DMS 273 (cell line): ENCODE measurements at regions not wholly inside any gene's neighbourhood (a gene's known extent, or its start where the extent isn't known, plus 50 kb on each side); places are given as distances from the start of the nearest gene placed in this dataset.
"Not testable (repeated sequence)": the region's sequence is repeated elsewhere in the genome, so short reads cannot be mapped to it uniquely, and the experiment has no call there.

ENCODE experiments used
- DNase-seq: peaks from one replicate; lab custom pipeline; 2025; ENCODE audit not compliant: unreplicated experiment; lab: John Stamatoyannopoulos, UW

- no peak for DNase-seq
These were observed 290.0 kb downstream of the S1PR1 start for GRCh38 chr1:101526813-101527212.

- DNase-seq = no peak
These were observed 295.6 kb downstream of the S1PR1 start for GRCh38 chr1:101532377-101532776.

DNA sequence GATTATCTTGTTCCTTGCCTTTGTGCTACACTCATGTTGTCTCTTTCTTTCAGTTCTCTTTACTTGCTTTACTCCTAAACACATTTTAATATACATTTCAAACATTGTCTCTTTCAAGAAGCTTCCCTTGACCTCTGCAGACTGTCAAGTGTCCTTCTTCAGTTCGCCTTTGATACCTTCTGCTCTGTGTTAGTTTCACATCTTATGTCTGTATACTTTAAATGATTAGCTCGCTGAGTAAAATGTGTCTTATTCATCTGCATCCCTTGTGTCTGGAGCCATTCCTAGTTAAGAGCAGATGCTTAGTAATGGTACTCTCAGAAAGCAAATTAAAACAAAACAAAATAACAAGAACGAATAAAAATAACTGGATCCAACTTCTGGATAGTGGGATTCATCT lies 303.3 kb downstream of the S1PR1 start:
- DNase-seq = no peak

- no peak for DNase-seq
These were observed 310.1 kb downstream of the S1PR1 start for GRCh38 chr1:101546885-101547284.

DNA sequence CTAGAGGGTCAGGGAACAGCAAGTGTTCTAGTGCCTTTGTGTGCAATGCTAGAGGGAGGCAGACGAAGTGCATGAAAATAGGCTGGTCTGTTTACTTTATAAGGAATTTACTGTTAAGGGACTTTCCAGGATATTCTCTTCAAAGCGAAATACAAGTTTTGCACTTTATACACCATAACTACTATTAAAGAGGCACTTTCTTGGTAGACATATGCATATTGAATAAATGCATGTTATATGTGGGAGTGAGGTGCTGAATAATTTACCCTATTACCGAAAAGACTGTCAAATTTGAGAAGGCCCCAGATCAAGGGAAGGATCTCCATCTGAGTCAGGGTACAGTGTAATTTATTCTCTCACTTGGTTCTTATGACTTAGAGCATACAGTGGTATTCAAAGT lies 310.5 kb downstream of the S1PR1 start:
- DNase-seq = no peak

GRCh38 chr1:101548376-101548775 lies 311.6 kb downstream of the S1PR1 start:
- no peak for DNase-seq

- no peak for DNase-seq
These were observed 313.8 kb downstream of the S1PR1 start for GRCh38 chr1:101550581-101550980.

GRCh38 chr1:101566883-101567538 lies 330.2 kb downstream of the S1PR1 start:
- no peak for DNase-seq

DNA sequence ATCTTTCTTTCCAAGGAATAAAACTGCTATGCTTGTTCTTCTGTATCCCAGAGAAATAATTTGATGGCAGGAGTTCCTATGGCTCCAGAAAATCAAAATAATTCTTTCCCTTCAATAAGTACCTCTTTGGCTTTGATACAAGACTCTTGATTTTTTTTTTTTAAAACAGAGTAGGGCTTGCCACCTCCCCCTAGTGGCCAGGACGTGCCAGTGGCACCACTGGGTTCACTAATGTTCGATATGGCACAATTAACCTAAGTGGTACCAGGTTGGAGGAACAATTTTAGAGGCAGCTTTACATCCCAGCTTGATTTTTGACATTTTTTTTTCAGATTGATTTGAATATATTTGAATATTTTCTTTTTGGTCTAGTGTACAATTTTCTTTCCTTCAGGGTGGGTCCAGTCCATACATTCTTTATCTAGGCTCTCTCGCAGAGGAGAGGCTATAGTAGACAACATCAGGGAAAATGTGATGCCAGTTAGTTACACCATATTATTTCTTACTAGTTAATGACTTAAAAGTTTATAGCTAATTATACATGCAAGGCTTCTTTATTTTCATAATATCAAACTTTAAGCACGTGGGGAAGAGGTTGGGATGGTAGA lies 330.9 kb downstream of the S1PR1 start:
- peak; percentile 68 for DNase-seq

- no peak for DNase-seq
These were observed 350.9 kb downstream of the S1PR1 start for GRCh38 chr1:101587741-101588140.

DNA sequence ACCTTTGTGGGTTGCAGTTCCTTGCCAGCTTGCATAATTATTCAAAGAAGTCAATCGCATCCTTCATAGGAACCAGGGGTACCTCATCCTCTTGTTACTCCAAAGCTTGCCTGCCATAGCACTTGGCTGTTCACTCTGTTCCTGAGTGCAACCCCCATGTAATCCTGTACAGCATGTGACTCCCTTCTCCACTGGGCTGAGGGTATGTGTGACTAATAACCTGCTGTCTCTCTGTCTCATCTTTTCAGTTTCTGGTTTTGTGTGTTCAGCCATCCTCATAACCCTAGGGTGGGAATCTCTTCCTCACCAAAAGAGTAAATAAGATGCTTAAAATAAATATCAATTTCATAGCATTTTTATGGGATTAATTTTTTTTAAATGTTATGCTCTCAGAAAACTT lies 351.9 kb downstream of the S1PR1 start:
- no peak for DNase-seq

- DNase-seq = no peak
These were observed 356.0 kb downstream of the S1PR1 start for GRCh38 chr1:101592845-101593244.

DNA sequence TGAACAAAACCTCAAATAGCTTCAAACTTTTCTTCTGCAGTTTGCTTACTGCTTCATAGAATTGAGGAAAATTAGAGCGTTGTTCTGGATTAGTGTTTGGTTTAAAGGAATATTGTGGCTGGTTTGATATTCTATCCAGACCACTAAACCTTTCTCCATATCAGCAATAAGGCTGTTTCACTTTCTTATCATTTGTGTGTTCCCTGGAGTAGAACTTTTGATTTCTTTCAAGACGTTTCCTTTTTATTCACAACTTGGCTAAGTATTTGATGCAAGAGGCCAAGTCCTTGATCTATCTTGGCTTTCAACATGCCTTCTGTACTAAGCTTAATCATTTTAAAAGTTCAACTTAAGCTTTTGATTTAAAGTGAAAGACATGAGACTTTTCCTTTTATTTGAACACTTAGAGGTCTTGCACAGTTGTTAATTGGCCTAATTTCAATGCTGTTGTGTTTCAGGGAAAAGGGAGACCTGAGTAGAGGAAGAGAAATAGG lies 359.1 kb downstream of the S1PR1 start:
- DNase-seq = no peak

GRCh38 chr1:101600615-101601014 lies 363.8 kb downstream of the S1PR1 start:
- not testable (repeated sequence) for DNase-seq

- no peak for DNase-seq
These were observed 366.9 kb downstream of the S1PR1 start for GRCh38 chr1:101603726-101604125.

DNA sequence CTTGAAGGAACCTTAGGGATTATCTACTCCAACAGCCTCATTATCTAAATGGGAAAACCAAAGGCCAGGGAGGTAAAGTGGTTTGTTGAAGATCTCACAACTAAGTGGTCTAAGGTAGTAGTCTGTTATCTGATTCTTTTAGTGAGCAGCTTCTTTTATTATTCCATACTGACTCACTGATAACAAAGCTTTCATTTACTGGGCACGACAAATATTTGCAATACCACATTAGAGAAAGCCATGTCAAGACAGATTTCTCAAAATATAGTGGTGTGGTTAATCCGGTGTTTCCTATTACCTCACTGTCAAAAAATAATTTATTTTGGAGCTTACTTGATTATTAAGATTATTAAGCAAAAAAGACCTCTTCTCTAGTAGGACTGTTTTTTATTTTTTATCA lies 369.1 kb downstream of the S1PR1 start:
- DNase-seq = no peak

DNA sequence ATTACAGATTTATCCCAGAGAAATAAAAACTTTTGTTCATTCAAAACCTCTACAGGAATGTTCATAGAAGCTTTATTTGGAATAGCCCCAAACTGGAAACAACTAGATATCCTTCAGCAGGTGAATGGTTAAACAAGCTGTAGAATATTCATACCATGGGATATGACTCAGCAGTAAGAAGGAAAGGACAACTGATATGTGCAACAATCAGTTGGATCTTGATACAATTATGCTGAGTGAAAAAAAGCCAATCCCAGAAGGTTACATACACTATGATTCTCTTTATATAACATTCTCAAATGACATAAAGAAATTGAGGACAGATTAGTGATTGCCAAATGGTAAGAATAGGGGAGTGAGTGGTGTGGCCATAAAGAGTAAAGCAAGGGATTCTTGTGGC lies 376.7 kb downstream of the S1PR1 start:
- DNase-seq = no peak

DNA sequence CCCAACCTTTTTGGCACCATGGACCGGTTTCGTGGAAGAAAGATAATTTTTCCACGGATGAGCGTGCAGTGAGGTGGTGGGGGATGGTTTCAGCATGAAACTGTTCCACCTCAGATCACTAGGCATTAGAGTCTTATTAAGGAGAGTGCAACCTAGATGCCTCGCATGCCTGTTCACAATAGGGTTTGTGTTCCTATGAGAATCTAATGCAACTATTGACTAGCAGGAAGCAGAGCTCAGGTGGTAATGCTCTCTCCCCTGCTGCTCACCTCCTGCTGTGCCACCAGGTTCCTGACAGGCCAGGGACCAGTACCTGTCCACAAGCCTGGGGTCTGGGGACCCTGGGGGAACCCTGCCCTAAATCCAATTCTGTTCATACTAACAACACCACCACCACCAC lies 377.8 kb downstream of the OLFM3 start:
- no peak for DNase-seq

DNA sequence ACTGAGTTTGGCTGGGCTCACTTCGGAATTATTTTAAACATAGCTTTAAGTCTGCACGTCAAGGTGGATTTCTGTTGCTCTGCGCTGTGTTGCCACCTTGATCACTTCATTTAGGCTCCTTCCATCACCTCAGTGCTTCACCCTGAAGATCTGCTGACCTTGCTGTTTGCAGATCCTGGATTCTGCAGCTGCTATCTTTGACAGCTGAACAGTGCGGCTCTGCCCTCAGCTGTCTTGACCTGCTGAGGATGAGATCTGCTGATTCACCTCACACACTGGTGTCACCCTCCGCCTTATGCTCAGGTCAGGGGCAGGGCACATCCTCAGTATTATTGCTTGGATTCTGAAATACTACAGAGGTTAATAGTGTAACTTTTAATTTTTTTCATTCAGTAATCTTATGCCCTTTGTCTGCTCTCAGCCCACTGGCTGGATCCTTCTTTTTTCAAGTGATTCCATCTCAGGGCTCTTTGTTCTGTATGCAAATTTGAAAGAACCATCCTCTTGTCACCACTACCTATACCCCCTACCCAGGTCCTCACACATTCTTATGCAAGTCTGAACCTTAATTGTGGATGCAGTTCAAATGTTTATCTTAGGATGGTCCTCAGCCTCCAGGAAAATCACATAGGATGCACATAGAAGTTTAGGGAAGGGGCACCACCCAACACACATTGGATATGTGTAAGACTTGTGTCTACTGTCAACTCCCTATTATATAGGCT lies 364.0 kb downstream of the OLFM3 start:
- no peak for DNase-seq

DNA sequence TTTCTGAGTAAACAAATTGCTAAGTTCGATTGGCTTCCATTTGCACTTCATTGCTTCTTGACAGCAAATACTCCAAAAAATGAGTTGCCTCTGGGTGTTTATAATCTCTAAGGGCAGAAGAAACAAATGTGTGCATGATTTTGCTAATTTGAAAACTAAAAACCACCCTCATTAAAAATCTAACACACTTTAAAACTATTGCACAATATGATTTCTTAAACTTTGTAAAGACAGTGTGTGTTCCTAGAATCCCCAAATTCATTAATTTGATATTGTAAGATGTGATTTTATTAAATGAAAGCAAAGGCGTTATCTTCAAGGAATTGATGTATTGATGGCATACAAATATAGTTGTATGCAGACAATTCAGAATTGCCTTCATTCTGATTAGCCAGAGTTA lies 350.9 kb downstream of the OLFM3 start:
- DNase-seq = no peak

DNA sequence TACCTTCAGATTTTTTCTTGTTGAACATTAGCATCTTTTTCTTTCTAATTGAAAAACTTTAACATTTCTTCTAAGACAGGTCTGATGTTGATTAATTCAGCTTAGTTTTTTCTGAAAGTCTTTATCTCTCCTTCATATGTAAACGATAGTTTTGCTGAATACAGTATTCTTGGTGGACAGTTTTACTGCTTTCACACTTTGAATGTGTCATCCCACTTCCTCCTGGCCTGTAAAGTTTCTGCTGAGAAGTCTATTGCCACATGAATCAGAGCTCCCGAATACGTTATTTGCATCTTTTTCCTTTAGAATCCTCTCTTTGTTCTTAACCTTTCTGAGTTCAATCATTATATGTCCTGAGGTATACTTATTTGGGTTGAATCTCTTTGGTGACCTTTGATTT lies 344.2 kb downstream of the OLFM3 start:
- no peak for DNase-seq

DNA sequence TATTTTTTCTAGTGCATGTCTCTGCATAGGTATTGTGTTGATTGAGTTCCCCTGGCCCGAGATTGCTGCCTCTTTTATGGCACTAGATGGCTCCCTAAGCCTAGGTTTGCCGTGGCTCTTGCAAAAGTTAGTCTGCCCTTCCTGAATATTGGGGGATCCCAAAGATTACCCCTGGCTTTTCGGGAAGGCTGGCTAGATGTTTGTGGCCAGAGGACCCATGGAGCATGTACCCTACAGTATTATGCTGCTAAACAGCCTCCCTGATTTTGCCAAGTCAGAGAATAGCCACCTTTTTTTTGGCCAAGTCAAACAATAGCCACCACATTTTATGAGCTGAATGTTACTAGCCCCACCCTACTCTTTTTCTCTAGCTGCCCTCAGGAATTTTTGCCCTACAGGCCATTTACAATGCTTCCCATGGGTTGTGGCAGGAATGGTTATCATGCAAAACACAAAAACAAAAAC lies 343.2 kb downstream of the OLFM3 start:
- DNase-seq = peak; percentile 18
